Esophagus muscularis mucosa (tissue), 4 donors: ENCODE measurements at regions not wholly inside any gene's neighbourhood (a gene's known extent, or its start where the extent isn't known, plus 50 kb on each side); places are given as distances from the start of the nearest gene placed in this dataset.

ENCODE experiments used
- DNase-seq: peaks from one replicate; pipeline ENCODE4 v3.0.0-alpha.2; 2017; ENCODE audit errors: extremely low spot score
- H3K27ac ChIP-seq, 4 donors: fragments of 200-600 bp; sonication (generic); replicated peaks in 1 of 4; 1 replicate in 3 of 4; 2 replicates in 1 of 4; pipeline ENCODE4 v1.5.1; 2016 to 2019; ENCODE audit warnings: mild to moderate bottlenecking in 1 of 4
- H3K27me3 ChIP-seq, 4 donors: fragments of 200-600 bp; sonication (generic); one replicate each; pipeline versions ENCODE4 v1.5.1 to v1.6.0; 2016 to 2019
- H3K36me3 ChIP-seq, 4 donors: fragments of 200-600 bp; sonication (generic); one replicate each; pipeline ENCODE4 v1.5.1; 2016 to 2019
- H3K4me1 ChIP-seq, 4 donors: fragments of 200-600 bp; sonication (generic); one replicate each; pipeline ENCODE4 v1.5.1; 2016 to 2019
- H3K4me3 ChIP-seq, 4 donors: fragments of 200-600 bp; sonication (generic); 1 replicate in 2 of 4; 2 replicates in 2 of 4; pipeline ENCODE4 v1.5.1; 2016 to 2019; ENCODE audit warnings: mild to moderate bottlenecking in 4 of 4, moderate library complexity in 1 of 4
- H3K9me3 ChIP-seq, 4 donors: fragments of 200-600 bp; sonication (generic); 1 replicate in 3 of 4; 2 replicates in 1 of 4; pipeline ENCODE4 v1.5.1; 2016 to 2019
- CTCF ChIP-seq, 3 experiments: fragments of 200-600 bp in 2 of 3; fragments of 450-650 bp in 1 of 3; sonication (generic) in 2 of 3; IDR thresholded peaks; one replicate each; pipeline ENCODE4 v1.5.1; 2017 to 2019; ENCODE audit warnings: antibody characterized with exemption in 3 of 3, mild to moderate bottlenecking in 2 of 3, moderate library complexity in 1 of 3
- EP300 ChIP-seq: sonication (generic); formaldehyde crosslinking; IDR thresholded peaks from one replicate; pipeline ENCODE4 v1.6.1; 2017; ENCODE audit warnings: antibody characterized with exemption
- POLR2A ChIP-seq: fragments of 450-650 bp; IDR thresholded peaks from one replicate; pipeline ENCODE4 v1.6.1; 2017; ENCODE audit warnings: antibody characterized with exemption, moderate library complexity, mild to moderate bottlenecking, low read depth
- POLR2AphosphoS5 ChIP-seq, 2 donors: sonication (generic); formaldehyde crosslinking; IDR thresholded peaks; one replicate each; pipeline ENCODE4 v1.6.1; 2017; ENCODE audit warnings: antibody characterized with exemption in 2 of 2
- WGBS: methylation state at CpG from one replicate; pipeline ENCODE4 v1.1.5; 2018; 5-methylcytosine and 5-hydroxymethylcytosine counted together
- intact Hi-C: fragments of 100-400 bp; cut with DNase I; formaldehyde crosslinking; loops from one replicate; pipeline ENCODE4 v1.15.1; 2023

- WGBS: 67% methylated on average over 1 of the region's 1 CpG
- no peak for DNase-seq
Measured at GRCh38 chr5:166566725-166567124, 1724.7 kb upstream of the WWC1 start.

GRCh38 chr5:166570865-166571264 lies 1720.6 kb upstream of the WWC1 start:
- Histone ChIP-seq H3K4me3 (no peak overlapping the region), H3K36me3 (no peaks in the 10 kb centered on the region), H3K4me1 (no peaks in the 10 kb centered on the region), H3K27ac (no peak overlapping the region), H3K27me3 (no peaks in the 10 kb centered on the region), H3K9me3 (no peaks in the 10 kb centered on the region)
- 69% methylated on average over 6 of the region's 6 CpGs for WGBS
- no peak for TF ChIP-seq CTCF (IDR thresholded peaks at IDR 0.05)
- TF ChIP-seq POLR2A: no peak
- TF ChIP-seq POLR2AphosphoS5 (IDR thresholded peaks at IDR 0.05): no peak
- no peak for TF ChIP-seq EP300
- intact Hi-C loops: no loop called here
- no peak for DNase-seq

More at GRCh38 chr5:166566725-166567124, 1724.7 kb upstream of the WWC1 start:
- no peaks in the 10 kb centered on the region for H3K36me3 ChIP-seq
- H3K4me1 ChIP-seq: no peaks in the 10 kb centered on the region
- TF ChIP-seq EP300: no peak
- TF ChIP-seq POLR2A: no peak
- TF ChIP-seq POLR2AphosphoS5 (IDR thresholded peaks at IDR 0.05): no peak
- no peak for TF ChIP-seq CTCF (IDR thresholded peaks at IDR 0.05)
- H3K27ac ChIP-seq: no peak overlapping the region
- no peaks in the 10 kb centered on the region for H3K27me3 ChIP-seq
- intact Hi-C loops: no loop called here
- H3K4me3 ChIP-seq: no peak overlapping the region
- no peaks in the 10 kb centered on the region for H3K9me3 ChIP-seq

- Histone ChIP-seq H3K36me3 (no peaks in the 10 kb centered on the region), H3K4me3 (no peak overlapping the region), H3K4me1 (no peaks in the 10 kb centered on the region), H3K27me3 (no peaks in the 10 kb centered on the region), H3K9me3 (no peaks in the 10 kb centered on the region), H3K27ac (no peak overlapping the region)
- no peak for DNase-seq
- TF ChIP-seq CTCF (IDR thresholded peaks at IDR 0.05) (no peak), POLR2AphosphoS5 (IDR thresholded peaks at IDR 0.05) (no peak), POLR2A (no peak), EP300 (no peak)
- intact Hi-C loops: no loop called here
Measured at GRCh38 chr5:166571668-166572067, 1719.8 kb upstream of the WWC1 start.

GRCh38 chr5:166576323-166576722 lies 1715.1 kb upstream of the WWC1 start:
- DNase-seq: no peak
- TF ChIP-seq POLR2AphosphoS5 (IDR thresholded peaks at IDR 0.05) (no peak), EP300 (no peak), POLR2A (no peak), CTCF (IDR thresholded peaks at IDR 0.05) (no peak)
- intact Hi-C loops: no loop called here
- Histone ChIP-seq H3K4me1 (no peaks in the 10 kb centered on the region), H3K4me3 (no peak overlapping the region), H3K27me3 (no peaks in the 10 kb centered on the region), H3K36me3 (no peaks in the 10 kb centered on the region), H3K27ac (no peak overlapping the region), H3K9me3 (no peaks in the 10 kb centered on the region)
- 80% methylated on average over 3 of the region's 3 CpGs for WGBS

GRCh38 chr5:166581826-166582225 lies 1709.6 kb upstream of the WWC1 start:
- no peaks in the 10 kb centered on the region for H3K36me3 ChIP-seq
- DNase-seq: no peak
- intact Hi-C loops: no loop called here
- H3K9me3 ChIP-seq: no peaks in the 10 kb centered on the region
- no peak overlapping the region for H3K27ac ChIP-seq
- TF ChIP-seq CTCF (IDR thresholded peaks at IDR 0.05) (no peak), POLR2A (no peak), EP300 (no peak), POLR2AphosphoS5 (IDR thresholded peaks at IDR 0.05) (no peak)
- H3K4me1 ChIP-seq: no peaks in the 10 kb centered on the region
- no peaks in the 10 kb centered on the region for H3K27me3 ChIP-seq
- H3K4me3 ChIP-seq: no peak overlapping the region
